ENCODE measurements at regions not wholly inside any gene's neighbourhood (a gene's known extent, or its start where the extent isn't known, plus 50 kb on each side); places are given as distances from the start of the nearest gene placed in this dataset.
A peak's percentile ranks its signal among the peaks of the same experiment; 100 is the strongest.

DNA sequence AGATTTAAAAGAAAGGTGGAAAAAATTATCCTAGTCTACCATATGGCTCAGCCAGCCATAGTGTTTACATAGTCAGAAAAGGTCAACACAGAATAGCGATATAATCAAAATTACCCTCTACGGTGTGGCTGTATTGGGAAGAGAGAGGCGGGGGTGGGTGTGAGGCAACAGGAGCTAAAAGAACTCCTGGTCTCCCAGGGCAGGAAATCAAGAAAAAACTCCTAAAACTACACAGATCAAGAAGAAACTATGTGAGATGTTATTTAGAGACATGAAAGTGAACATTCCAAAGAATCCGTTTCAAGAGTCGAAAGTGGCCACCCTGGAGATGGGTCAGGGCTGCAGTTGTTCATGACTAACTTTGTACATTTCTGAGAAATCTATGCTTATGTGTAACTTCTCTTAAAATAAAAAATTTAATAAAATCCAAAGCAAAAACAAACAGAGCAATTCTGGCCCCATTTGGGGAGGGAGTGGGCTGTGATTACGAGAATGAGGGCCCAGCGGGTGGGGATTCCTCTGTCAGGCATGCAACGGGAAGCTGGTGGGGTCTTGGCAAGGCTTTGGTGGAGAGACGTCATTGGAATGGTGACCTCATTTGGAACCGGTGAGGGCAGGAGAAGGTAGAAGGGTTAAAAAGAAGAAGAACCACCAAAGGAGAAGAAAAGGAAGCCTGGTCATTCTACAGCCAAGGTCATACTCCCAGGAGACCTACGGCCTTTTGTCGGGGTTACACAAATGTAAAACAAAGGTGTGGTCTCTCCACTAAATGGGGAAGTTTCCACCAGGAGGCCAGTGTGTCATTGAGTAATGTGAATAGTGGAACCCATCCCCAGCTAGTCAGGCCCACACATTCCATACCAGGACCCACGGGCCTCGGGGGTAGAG is 71.2 kb upstream of the DUSP5 start:
- no peak for TF ChIP-seq ZFX (IDR thresholded peaks at IDR 0.05)
- TF ChIP-seq, protein P1, sequence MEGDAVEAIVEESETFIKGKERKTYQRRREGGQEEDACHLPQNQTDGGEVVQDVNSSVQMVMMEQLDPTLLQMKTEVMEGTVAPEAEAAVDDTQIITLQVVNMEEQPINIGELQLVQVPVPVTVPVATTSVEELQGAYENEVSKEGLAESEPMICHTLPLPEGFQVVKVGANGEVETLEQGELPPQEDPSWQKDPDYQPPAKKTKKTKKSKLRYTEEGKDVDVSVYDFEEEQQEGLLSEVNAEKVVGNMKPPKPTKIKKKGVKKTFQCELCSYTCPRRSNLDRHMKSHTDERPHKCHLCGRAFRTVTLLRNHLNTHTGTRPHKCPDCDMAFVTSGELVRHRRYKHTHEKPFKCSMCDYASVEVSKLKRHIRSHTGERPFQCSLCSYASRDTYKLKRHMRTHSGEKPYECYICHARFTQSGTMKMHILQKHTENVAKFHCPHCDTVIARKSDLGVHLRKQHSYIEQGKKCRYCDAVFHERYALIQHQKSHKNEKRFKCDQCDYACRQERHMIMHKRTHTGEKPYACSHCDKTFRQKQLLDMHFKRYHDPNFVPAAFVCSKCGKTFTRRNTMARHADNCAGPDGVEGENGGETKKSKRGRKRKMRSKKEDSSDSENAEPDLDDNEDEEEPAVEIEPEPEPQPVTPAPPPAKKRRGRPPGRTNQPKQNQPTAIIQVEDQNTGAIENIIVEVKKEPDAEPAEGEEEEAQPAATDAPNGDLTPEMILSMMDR (conservative IDR thresholded peaks at IDR 0.05): no peak
- H3K27ac ChIP-seq: peak overlapping the region; percentile 41

DNA sequence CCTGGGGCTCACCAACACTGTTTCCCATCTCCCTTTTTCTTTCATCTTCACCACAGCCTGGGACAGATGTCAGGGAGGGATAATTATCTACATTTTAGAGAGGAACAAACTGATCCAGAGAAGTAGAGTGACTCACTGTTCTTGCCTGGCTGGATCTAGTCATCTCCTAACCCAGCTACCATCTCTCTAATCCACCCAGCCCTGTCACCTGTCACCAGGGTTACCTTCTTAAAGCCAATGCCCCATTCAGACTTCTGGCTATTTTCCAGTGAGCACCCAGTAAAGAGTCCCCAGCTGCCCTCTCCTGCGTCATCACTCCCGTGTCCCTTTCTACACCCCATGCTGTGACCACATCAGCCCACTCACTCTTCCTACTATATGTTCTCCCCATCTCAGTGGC is 68.4 kb upstream of the DUSP5 start:
- TF ChIP-seq, protein P1 (conservative IDR thresholded peaks at IDR 0.05): no peak
- TF ChIP-seq ZFX (IDR thresholded peaks at IDR 0.05): no peak
- peak overlapping the region; percentile 89 for H3K27ac ChIP-seq

DNA sequence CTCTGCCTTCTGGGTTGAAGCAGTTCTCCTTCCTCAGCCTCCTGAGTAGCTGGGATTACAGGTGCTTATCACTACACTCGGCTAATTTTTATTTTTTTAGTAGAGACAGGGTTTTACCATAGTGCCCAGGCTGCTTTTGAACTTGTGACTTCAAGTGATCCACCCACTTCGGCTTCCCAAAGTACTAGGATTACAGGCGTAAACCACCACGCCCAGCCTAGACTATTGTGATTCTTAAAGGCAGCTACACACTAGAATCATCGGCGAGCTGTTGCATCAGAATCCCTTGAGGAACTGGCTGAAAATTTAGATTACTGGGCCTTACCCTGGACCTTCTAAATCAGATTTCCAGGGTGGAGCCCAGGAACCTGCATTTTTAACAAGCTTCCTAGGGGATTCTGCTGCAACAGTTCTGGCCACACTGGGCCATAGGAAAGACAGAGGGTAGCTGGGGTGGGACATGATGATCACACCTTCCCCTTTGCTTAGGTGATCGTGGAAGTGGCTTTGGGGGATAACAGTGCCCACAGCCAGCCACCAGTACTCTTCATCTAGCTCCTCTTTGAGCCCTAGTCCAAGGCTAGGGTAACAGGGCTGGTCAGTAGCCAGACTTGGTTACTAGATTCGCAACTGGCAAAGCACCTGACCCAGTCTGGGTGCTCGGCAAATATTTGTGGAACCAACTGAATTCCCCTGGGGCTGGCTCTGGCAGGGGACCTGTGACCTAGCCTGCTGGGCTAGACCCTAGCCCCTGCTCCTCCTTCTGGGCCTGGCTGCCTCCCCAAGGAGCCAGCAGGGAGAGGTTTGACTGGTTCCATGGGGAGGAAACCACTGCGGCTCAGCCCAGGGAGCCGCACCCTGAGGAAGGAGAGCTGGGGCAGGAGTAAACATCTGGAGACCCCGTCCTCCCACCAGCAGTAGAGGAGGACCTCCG is 67.1 kb upstream of the DUSP5 start:
- H3K27ac ChIP-seq: peak overlapping the region; percentile 89
- TF ChIP-seq, protein P1 (conservative IDR thresholded peaks at IDR 0.05): no peak
- no peak for TF ChIP-seq ZFX (IDR thresholded peaks at IDR 0.05)

GRCh38 chr10:110431659-110432058 is 66.0 kb upstream of the DUSP5 start:
- TF ChIP-seq ZFX (IDR thresholded peaks at IDR 0.05): no peak
- TF ChIP-seq, protein P1 (conservative IDR thresholded peaks at IDR 0.05): no peak
- H3K27ac ChIP-seq: peak overlapping the region; percentile 89

DNA sequence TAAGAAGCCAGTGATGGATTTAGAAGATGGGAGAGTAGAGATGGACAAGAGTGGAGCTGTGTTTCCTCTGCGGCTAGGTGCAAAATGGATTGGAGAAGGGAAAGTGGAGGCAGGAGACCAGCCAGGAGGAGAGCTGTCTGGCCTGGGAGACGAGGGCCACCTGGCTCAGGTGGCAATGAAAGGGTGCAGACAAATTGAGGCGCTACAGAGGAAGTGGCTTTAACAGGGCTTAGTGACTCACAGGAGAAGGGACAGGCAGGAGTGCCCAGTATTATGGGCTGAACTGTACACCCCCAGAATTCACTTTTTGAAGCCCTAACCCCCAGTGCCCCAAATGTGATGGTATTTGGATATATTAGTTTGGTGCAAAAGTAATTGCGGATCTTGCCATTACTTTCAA is 65.6 kb upstream of the DUSP5 start:
- TF ChIP-seq, protein P1 (conservative IDR thresholded peaks at IDR 0.05): no peak
- TF ChIP-seq ZFX (IDR thresholded peaks at IDR 0.05): no peak
- H3K27ac ChIP-seq: peak overlapping the region; percentile 89

- H3K27ac ChIP-seq: peak overlapping the region; percentile 89
- TF ChIP-seq, protein P1 (conservative IDR thresholded peaks at IDR 0.05): no peak
- TF ChIP-seq ZFX (IDR thresholded peaks at IDR 0.05): no peak
Measured at GRCh38 chr10:110432814-110433565, 64.7 kb upstream of the DUSP5 start.
